ENCODE measurements at regions not wholly inside any gene's neighbourhood (a gene's known extent, or its start where the extent isn't known, plus 50 kb on each side); places are given as distances from the start of the nearest gene placed in this dataset.
"Not testable (repeated sequence)": the region's sequence is repeated elsewhere in the genome, so short reads cannot be mapped to it uniquely, and the experiment has no call there.

GRCh38 chr7:131829947-131830558, 273.6 kb upstream of the PODXL start:
- no peak overlapping the region for H3K27ac Mint-ChIP-seq (ENCODE audit: unreplicated experiment)
- no peak for DNase-seq (ENCODE audit: low read depth, low spot score)
- H3K9me3 Mint-ChIP-seq, result no peaks in the 10 kb centered on the region
- peaks cover 16% of the 10 kb centered on the region for H3K27me3 Mint-ChIP-seq (ENCODE audit: low read depth)
- peaks cover 23% of the 10 kb centered on the region for H3K4me1 Mint-ChIP-seq
- TF ChIP-seq CTCF (conservative IDR thresholded peaks at IDR 0.05), result no peak
- no peak overlapping the region for H3K4me3 Mint-ChIP-seq
- no peaks in the 10 kb centered on the region for H3K36me3 Mint-ChIP-seq (ENCODE audit: low read depth)

GRCh38 chr7:131827421-131827820, 271.0 kb upstream of the PODXL start:
- TF ChIP-seq CTCF (conservative IDR thresholded peaks at IDR 0.05), result no peak
- peaks cover 17% of the 10 kb centered on the region for H3K27me3 Mint-ChIP-seq (ENCODE audit: low read depth)
- H3K36me3 Mint-ChIP-seq (ENCODE audit: low read depth), result no peaks in the 10 kb centered on the region
- no peak overlapping the region for H3K4me3 Mint-ChIP-seq
- H3K9me3 Mint-ChIP-seq, result no peaks in the 10 kb centered on the region
- peaks cover 20% of the 10 kb centered on the region for H3K4me1 Mint-ChIP-seq
- no peak for DNase-seq (ENCODE audit: low read depth, low spot score)
- no peak overlapping the region for H3K27ac Mint-ChIP-seq (ENCODE audit: unreplicated experiment)

- no peak overlapping the region for H3K27ac Mint-ChIP-seq (ENCODE audit: unreplicated experiment)
- peaks cover 17% of the 10 kb centered on the region for H3K27me3 Mint-ChIP-seq (ENCODE audit: low read depth)
Measured at GRCh38 chr7:131826960-131827359, 270.5 kb upstream of the PODXL start.

GRCh38 chr7:131823961-131824440, 267.6 kb upstream of the PODXL start:
- DNase-seq (ENCODE audit: low read depth, low spot score); H3K4me3 Mint-ChIP-seq; H3K36me3 Mint-ChIP-seq (ENCODE audit: low read depth); H3K9me3 Mint-ChIP-seq; H3K27ac Mint-ChIP-seq (ENCODE audit: unreplicated experiment): not testable (repeated sequence)
- Mint-ChIP-seq H3K27me3 (ENCODE audit: low read depth) (peaks cover 14% of the 10 kb centered on the region), H3K4me1 (peaks cover 11% of the 10 kb centered on the region)

More at GRCh38 chr7:131826960-131827359, 270.5 kb upstream of the PODXL start:
- DNase-seq (ENCODE audit: low read depth, low spot score), result no peak
- no peak for TF ChIP-seq CTCF (conservative IDR thresholded peaks at IDR 0.05)
- H3K36me3 Mint-ChIP-seq (ENCODE audit: low read depth), result no peaks in the 10 kb centered on the region
- no peak overlapping the region for H3K4me3 Mint-ChIP-seq
- peaks cover 20% of the 10 kb centered on the region for H3K4me1 Mint-ChIP-seq
- H3K9me3 Mint-ChIP-seq, result no peaks in the 10 kb centered on the region

GRCh38 chr7:131819891-131820290, 263.5 kb upstream of the PODXL start:
- Mint-ChIP-seq H3K36me3 (ENCODE audit: low read depth) (no peaks in the 10 kb centered on the region), H3K27ac (ENCODE audit: unreplicated experiment) (no peak overlapping the region), H3K9me3 (no peaks in the 10 kb centered on the region), H3K27me3 (ENCODE audit: low read depth) (peaks cover 29% of the 10 kb centered on the region), H3K4me1 (peaks cover 8% of the 10 kb centered on the region), H3K4me3 (no peak overlapping the region)
- no peak for DNase-seq (ENCODE audit: low read depth, low spot score)
- no peak for TF ChIP-seq CTCF (conservative IDR thresholded peaks at IDR 0.05)

- Mint-ChIP-seq H3K27ac (ENCODE audit: unreplicated experiment) (no peak overlapping the region), H3K27me3 (ENCODE audit: low read depth) (peaks cover 30% of the 10 kb centered on the region)
Measured at GRCh38 chr7:131816391-131817007, 260.1 kb upstream of the PODXL start.

More at GRCh38 chr7:131816391-131817007, 260.1 kb upstream of the PODXL start:
- no peak for TF ChIP-seq CTCF (conservative IDR thresholded peaks at IDR 0.05)
- H3K4me1 Mint-ChIP-seq, result peaks cover 8% of the 10 kb centered on the region
- no peak overlapping the region for H3K4me3 Mint-ChIP-seq
- DNase-seq (ENCODE audit: low read depth, low spot score), result no peak
- no peaks in the 10 kb centered on the region for H3K36me3 Mint-ChIP-seq (ENCODE audit: low read depth)
- no peaks in the 10 kb centered on the region for H3K9me3 Mint-ChIP-seq

Measured in neural crest cell (in vitro differentiated cells).